ENCODE measurements at regions not wholly inside any gene's neighbourhood (a gene's known extent, or its start where the extent isn't known, plus 50 kb on each side); places are given as distances from the start of the nearest gene placed in this dataset.

DNA sequence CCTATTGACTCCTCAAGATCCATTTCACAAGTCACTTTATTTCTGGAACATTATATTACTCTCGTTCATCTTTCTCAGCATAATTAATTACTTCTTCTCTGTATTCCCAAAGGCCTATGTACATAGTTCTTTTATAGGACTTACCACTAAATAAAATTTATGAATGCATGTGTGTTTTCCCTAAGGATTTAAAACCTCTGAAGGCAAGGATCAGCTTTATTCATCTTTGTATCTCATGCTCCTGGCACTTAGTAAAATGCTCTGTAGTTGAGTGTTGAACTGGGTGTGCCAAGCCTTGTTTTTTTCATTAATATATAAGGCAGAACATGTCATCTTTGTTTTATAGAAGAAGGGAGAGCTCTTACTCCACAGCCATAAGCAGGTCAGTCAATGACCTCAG lies 194.1 kb upstream of the ZPLD1 start:
- no peak for ATAC-seq
- no peak for TF ChIP-seq ESRRG (CRISPR knock-in tag; IDR thresholded peaks at IDR 0.05)

DNA sequence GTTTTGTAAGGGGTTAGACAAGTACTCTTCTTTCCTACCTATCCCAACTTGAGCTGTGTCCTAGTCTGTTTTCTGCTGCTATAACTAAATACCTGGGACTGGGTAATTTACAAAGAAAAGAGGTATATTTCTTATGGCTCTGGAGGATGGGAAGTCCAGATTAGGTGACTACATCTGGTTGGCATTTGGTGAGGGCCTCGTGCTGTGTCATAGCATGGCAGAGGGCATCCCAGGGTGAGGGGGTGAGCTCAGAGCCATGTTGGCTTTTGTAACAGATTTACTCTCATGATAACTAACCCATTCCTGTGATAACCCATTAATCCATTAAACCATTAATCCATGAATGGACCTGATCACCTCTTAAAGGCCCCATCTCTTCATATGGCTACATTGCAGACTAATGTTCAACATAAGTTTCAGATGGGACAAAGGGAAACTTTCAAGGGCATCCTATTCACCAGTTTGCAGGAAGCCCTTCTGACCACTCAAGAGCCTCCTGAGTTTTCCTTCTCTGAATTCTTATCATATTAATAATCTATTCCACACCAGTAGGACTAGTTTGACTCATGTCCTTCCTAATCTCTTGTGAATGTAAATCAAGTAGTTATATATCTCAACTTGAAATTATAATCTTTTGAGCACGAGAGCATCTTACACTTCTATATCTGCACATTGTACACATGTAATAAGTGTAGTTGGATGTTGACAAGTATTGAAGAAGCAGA lies 185.7 kb upstream of the ZPLD1 start:
- TF ChIP-seq, protein P1, sequence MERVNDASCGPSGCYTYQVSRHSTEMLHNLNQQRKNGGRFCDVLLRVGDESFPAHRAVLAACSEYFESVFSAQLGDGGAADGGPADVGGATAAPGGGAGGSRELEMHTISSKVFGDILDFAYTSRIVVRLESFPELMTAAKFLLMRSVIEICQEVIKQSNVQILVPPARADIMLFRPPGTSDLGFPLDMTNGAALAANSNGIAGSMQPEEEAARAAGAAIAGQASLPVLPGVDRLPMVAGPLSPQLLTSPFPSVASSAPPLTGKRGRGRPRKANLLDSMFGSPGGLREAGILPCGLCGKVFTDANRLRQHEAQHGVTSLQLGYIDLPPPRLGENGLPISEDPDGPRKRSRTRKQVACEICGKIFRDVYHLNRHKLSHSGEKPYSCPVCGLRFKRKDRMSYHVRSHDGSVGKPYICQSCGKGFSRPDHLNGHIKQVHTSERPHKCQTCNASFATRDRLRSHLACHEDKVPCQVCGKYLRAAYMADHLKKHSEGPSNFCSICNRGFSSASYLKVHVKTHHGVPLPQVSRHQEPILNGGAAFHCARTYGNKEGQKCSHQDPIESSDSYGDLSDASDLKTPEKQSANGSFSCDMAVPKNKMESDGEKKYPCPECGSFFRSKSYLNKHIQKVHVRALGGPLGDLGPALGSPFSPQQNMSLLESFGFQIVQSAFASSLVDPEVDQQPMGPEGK (CRISPR knock-in tag; IDR thresholded peaks at IDR 0.05; ENCODE audit: borderline replicate concordance), result no peak
- no peak for TF ChIP-seq TOX (CRISPR knock-in tag; IDR thresholded peaks at IDR 0.05; ENCODE audit: borderline replicate concordance)
- TF ChIP-seq, protein P2, sequence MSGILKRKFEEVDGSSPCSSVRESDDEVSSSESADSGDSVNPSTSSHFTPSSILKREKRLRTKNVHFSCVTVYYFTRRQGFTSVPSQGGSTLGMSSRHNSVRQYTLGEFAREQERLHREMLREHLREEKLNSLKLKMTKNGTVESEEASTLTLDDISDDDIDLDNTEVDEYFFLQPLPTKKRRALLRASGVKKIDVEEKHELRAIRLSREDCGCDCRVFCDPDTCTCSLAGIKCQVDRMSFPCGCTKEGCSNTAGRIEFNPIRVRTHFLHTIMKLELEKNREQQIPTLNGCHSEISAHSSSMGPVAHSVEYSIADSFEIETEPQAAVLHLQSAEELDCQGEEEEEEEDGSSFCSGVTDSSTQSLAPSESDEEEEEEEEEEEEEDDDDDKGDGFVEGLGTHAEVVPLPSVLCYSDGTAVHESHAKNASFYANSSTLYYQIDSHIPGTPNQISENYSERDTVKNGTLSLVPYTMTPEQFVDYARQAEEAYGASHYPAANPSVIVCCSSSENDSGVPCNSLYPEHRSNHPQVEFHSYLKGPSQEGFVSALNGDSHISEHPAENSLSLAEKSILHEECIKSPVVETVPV (CRISPR knock-in tag; IDR thresholded peaks at IDR 0.05), result no peak
- no peak for TF ChIP-seq OSR1 (CRISPR knock-in tag; IDR thresholded peaks at IDR 0.05)
- no peak for TF ChIP-seq GLIS3 (CRISPR knock-in tag; IDR thresholded peaks at IDR 0.05)
- no peak for TF ChIP-seq ZNF565 (CRISPR knock-in tag; conservative IDR thresholded peaks at IDR 0.05; ENCODE audit: low read depth)
- no peak for TF ChIP-seq CSDC2 (CRISPR knock-in tag; IDR thresholded peaks at IDR 0.05)
- TF ChIP-seq TCF4 (CRISPR knock-in tag; IDR thresholded peaks at IDR 0.05; ENCODE audit: borderline replicate concordance), result no peak
- no peak for TF ChIP-seq RARB (CRISPR knock-in tag; IDR thresholded peaks at IDR 0.05)
- TF ChIP-seq PPARA (CRISPR knock-in tag; IDR thresholded peaks at IDR 0.05; ENCODE audit: borderline replicate concordance), result no peak
- TF ChIP-seq ZC3H10 (CRISPR knock-in tag; IDR thresholded peaks at IDR 0.05), result no peak
- TF ChIP-seq ZFP3 (CRISPR knock-in tag; IDR thresholded peaks at IDR 0.05), result no peak
- TF ChIP-seq, protein P3, sequence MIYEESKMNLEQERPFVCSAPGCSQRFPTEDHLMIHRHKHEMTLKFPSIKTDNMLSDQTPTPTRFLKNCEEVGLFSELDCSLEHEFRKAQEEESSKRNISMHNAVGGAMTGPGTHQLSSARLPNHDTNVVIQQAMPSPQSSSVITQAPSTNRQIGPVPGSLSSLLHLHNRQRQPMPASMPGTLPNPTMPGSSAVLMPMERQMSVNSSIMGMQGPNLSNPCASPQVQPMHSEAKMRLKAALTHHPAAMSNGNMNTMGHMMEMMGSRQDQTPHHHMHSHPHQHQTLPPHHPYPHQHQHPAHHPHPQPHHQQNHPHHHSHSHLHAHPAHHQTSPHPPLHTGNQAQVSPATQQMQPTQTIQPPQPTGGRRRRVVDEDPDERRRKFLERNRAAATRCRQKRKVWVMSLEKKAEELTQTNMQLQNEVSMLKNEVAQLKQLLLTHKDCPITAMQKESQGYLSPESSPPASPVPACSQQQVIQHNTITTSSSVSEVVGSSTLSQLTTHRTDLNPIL (CRISPR knock-in tag; IDR thresholded peaks at IDR 0.05; ENCODE audit: low read depth), result no peak
- no peak for ATAC-seq

DNA sequence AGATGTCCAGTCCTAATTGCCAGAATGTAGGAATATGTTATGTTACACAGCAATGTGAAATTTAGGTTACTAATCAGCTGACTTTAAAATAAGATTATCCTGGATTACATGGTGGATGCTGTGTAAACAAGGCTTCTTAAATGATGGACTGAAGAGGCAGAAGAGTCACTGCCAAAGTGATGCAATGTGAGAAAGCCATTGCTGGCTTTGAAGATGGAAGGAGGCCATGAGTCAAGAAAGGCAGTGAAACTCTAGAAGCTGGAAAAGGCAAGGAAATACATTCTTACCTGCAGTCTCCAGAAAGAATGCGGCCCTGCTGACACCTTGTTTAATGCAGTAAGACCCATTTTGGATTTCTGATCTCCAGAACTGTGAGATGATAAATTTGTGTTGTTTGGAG lies 179.1 kb upstream of the ZPLD1 start:
- TF ChIP-seq, protein P4, sequence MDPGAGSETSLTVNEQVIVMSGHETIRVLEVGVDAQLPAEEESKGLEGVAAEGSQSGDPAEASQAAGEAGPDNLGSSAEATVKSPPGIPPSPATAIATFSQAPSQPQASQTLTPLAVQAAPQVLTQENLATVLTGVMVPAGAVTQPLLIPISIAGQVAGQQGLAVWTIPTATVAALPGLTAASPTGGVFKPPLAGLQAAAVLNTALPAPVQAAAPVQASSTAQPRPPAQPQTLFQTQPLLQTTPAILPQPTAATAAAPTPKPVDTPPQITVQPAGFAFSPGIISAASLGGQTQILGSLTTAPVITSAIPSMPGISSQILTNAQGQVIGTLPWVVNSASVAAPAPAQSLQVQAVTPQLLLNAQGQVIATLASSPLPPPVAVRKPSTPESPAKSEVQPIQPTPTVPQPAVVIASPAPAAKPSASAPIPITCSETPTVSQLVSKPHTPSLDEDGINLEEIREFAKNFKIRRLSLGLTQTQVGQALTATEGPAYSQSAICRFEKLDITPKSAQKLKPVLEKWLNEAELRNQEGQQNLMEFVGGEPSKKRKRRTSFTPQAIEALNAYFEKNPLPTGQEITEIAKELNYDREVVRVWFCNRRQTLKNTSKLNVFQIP (CRISPR knock-in tag; IDR thresholded peaks at IDR 0.05; ENCODE audit: borderline replicate concordance, low read depth), result no peak
- TF ChIP-seq, protein P3 (CRISPR knock-in tag; IDR thresholded peaks at IDR 0.05; ENCODE audit: low read depth), result no peak
- TF ChIP-seq, protein P2 (CRISPR knock-in tag; IDR thresholded peaks at IDR 0.05), result no peak
- no peak for TF ChIP-seq ZFP3 (CRISPR knock-in tag; IDR thresholded peaks at IDR 0.05)
- TF ChIP-seq SNAI2 (CRISPR knock-in tag; IDR thresholded peaks at IDR 0.05), result no peak
- no peak for TF ChIP-seq RARB (CRISPR knock-in tag; IDR thresholded peaks at IDR 0.05)
- no peak for ATAC-seq

DNA sequence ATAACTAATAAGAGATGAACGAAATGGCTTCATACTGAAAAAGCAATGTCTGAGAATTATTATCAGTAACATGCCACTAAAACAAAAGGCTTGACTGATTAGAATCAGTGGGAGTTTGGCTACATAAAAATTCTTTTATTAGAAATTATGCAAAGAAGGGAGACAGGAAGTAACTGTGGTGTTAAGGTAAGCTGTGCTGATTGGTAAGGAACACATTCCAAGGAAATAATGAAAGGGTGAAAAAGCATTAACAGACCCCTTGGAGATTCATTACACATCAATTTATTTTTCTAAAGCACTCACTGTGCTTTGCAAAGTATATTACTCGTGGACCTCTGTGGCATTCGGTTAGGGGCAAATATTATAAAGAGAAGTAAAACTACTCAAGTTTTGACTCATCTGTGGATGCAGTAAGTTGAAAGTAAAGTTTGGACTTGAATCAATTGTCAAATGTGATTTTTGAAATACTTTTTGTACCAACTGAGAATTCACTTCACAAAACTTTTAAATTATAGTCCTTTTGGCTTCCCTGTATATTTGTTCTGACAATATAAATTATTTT lies 176.1 kb upstream of the ZPLD1 start:
- TF ChIP-seq ZNF70 (CRISPR knock-in tag; IDR thresholded peaks at IDR 0.05), result no peak
- TF ChIP-seq, protein P5, sequence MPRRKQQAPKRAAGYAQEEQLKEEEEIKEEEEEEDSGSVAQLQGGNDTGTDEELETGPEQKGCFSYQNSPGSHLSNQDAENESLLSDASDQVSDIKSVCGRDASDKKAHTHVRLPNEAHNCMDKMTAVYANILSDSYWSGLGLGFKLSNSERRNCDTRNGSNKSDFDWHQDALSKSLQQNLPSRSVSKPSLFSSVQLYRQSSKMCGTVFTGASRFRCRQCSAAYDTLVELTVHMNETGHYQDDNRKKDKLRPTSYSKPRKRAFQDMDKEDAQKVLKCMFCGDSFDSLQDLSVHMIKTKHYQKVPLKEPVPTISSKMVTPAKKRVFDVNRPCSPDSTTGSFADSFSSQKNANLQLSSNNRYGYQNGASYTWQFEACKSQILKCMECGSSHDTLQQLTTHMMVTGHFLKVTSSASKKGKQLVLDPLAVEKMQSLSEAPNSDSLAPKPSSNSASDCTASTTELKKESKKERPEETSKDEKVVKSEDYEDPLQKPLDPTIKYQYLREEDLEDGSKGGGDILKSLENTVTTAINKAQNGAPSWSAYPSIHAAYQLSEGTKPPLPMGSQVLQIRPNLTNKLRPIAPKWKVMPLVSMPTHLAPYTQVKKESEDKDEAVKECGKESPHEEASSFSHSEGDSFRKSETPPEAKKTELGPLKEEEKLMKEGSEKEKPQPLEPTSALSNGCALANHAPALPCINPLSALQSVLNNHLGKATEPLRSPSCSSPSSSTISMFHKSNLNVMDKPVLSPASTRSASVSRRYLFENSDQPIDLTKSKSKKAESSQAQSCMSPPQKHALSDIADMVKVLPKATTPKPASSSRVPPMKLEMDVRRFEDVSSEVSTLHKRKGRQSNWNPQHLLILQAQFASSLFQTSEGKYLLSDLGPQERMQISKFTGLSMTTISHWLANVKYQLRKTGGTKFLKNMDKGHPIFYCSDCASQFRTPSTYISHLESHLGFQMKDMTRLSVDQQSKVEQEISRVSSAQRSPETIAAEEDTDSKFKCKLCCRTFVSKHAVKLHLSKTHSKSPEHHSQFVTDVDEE (CRISPR knock-in tag; IDR thresholded peaks at IDR 0.05), result no peak
- TF ChIP-seq ZFP3 (CRISPR knock-in tag; IDR thresholded peaks at IDR 0.05), result no peak
- TF ChIP-seq ZC3H10 (CRISPR knock-in tag; IDR thresholded peaks at IDR 0.05), result no peak
- TF ChIP-seq ZNF565 (CRISPR knock-in tag; conservative IDR thresholded peaks at IDR 0.05; ENCODE audit: low read depth), result no peak
- TF ChIP-seq, protein P4 (CRISPR knock-in tag; IDR thresholded peaks at IDR 0.05; ENCODE audit: borderline replicate concordance, low read depth), result no peak
- ATAC-seq, result no peak
